ENCODE measurements at regions not wholly inside any gene's neighbourhood (a gene's known extent, or its start where the extent isn't known, plus 50 kb on each side); places are given as distances from the start of the nearest gene placed in this dataset.
A peak's percentile ranks its signal among the peaks of the same experiment; 100 is the strongest.

DNA sequence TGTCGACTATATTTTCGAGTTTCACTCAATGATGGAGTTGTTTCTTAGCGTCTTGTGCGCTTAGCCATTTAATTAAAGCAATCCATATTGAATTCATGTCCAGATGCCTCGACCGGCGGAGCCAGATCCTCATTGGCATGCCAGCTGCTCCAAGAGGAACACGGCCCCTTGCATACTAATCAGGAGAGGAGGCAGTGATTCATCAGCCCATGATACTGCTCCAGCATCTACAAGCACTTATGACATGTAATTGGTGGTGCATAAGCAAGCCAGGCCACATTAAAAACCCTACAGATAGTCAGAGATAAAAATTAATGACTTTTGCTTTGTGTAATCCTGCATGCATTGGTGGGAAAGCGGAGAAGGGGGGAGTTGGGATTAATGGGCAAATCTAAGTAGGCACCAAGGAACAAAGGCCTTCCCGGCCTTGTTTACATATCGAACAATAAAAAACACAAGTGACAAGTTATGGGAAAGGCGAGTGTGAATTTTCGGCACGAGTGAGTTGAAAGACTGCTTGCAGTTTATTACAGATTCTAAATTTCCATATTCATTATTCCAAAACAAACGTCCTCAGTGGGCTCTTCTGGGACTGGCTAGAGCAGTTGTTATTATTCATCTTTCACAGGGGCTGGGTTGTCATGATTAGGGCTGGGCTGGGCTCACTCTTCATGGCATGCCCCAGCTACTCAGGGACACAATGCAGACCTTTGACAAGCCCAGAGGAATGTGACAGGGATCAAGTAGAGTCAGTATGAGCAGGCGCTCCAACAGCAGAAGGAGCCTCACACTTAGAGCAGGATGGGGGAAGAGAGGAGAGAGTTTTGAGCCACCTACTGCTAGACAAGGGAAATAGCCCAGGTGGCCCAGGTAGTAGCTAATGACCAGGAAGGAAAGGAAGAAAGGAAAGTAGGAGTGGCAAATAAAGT is 281.7 kb upstream of the ZFHX3 start:
- TF ChIP-seq, protein P1, sequence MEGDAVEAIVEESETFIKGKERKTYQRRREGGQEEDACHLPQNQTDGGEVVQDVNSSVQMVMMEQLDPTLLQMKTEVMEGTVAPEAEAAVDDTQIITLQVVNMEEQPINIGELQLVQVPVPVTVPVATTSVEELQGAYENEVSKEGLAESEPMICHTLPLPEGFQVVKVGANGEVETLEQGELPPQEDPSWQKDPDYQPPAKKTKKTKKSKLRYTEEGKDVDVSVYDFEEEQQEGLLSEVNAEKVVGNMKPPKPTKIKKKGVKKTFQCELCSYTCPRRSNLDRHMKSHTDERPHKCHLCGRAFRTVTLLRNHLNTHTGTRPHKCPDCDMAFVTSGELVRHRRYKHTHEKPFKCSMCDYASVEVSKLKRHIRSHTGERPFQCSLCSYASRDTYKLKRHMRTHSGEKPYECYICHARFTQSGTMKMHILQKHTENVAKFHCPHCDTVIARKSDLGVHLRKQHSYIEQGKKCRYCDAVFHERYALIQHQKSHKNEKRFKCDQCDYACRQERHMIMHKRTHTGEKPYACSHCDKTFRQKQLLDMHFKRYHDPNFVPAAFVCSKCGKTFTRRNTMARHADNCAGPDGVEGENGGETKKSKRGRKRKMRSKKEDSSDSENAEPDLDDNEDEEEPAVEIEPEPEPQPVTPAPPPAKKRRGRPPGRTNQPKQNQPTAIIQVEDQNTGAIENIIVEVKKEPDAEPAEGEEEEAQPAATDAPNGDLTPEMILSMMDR (IDR thresholded peaks at IDR 0.05) = peak in 3 of 5 experiments; percentile 15 to 27 (median 16)
- TF ChIP-seq POLR2A (IDR thresholded peaks at IDR 0.05) = no peak
- TF ChIP-seq EP300 (IDR thresholded peaks at IDR 0.05; ENCODE audit: low read depth) = no peak
